ENCODE measurements at regions not wholly inside any gene's neighbourhood (a gene's known extent, or its start where the extent isn't known, plus 50 kb on each side); places are given as distances from the start of the nearest gene placed in this dataset.

- TF ChIP-seq POLR2AphosphoS5 (IDR thresholded peaks at IDR 0.05; ENCODE audit: borderline replicate concordance, low read depth, low read length) (no peak), EZH2 (IDR thresholded peaks at IDR 0.05) (no peak)
These were observed 160.9 kb downstream of the PPARGC1A start for GRCh38 chr4:23728971-23729370.
